ENCODE measurements at regions not wholly inside any gene's neighbourhood (a gene's known extent, or its start where the extent isn't known, plus 50 kb on each side); places are given as distances from the start of the nearest gene placed in this dataset.
"Not testable (repeated sequence)": the region's sequence is repeated elsewhere in the genome, so short reads cannot be mapped to it uniquely, and the experiment has no call there.

DNA sequence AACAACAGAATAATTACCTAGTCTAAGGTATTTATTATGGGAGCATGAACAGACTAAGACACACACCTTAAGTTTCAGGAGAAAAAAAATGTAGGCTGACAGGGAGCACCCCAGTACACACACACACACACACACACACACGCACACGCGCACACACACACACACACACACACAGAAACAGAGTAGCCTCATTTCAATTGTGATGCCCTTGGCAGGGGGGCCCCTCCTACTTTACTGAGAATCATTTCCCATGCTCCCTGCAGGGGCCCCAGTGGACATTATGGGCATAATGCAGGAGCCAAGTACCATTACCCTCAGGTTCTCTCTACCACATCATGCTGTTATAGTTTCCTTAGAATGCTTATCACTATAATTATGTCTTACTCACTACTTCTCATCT lies 104.9 kb downstream of the CDC7 start:
- DNase-seq (ENCODE audit: low spot score) = no peak

DNA sequence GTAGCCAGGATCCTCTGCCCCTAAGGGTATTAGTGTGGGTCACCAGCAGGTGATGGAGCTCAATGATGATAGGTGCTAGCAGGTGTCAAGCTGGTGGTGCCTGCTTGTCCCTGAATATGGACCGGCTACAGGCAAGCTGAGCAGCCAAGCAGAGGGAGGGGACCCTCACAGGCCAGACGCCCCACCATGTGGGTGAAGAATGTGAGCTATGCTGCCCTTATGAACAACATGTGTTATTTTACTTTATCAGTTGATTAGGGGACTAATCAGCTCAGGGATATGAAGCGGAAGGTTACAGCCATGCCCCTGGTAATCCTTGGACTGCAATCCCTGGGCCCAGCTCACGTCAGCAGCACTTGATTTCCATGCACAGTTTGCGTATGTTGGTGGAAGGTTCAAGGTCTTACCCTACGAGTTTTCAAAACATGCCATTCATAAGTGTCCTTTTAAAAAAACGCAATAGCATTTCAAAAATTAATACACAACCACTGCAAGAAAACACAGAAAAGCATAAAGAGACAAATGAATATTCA lies 106.0 kb downstream of the CDC7 start:
- no peak for DNase-seq (ENCODE audit: low spot score)

DNA sequence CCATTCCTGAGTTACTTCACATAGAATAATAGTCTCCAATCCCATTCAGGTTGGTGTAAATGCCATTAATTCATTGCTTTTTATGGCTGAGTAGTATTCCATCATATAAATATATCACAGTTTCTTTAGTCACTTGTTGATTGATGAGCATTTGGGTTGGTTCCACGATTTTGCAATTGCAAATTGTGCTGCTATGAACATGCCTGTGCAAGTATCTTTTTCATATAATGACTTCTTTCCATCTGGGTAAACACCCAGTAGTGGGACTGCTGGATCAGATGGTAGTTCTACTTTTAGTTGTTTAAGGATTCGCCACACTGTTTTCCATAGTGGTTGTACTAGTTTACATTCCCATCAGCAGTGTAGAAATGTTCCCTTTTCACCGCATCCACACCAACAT lies 107.0 kb downstream of the CDC7 start:
- DNase-seq (ENCODE audit: low spot score) = not testable (repeated sequence)

DNA sequence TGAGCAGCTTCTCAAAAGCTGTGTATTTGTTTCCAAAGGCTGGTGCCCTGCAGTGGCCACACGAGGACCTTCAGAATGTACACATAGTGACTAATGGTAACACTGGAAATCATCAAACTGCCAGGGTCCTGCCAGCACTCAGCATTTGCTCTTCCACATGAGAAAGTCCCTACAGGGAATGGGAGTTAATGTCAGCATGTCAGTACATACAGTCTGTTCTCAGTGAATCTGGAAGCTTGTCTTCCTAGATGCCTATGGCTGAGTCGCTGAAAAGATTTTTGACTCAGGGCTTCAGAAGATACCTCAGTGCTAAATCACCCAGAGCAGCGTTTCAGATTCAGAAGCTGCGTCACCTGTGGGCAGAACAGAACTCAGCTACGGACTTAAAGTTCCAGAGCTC lies 108.2 kb downstream of the CDC7 start:
- peak; percentile 46 for DNase-seq (ENCODE audit: low spot score)

DNA sequence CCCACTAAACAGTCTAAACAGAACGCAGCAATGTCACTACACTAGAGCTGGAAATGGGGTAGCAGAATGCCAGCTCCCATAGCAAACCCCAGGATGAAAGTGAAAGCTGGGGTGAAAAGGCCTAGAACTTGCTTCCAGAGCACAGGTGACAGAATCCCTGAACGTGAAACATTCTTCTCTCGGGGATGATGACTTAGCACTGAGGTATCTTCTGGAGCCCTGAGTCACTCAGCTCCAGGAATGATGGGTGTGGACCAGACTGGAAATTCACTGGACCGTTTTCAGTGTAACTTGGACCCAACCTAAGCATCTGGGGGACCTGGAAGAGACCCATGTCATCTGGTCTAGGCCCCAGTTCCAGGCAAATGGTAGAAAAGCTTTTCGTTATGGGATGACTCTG lies 108.9 kb downstream of the CDC7 start:
- peak; percentile 79 for DNase-seq (ENCODE audit: low spot score)

DNA sequence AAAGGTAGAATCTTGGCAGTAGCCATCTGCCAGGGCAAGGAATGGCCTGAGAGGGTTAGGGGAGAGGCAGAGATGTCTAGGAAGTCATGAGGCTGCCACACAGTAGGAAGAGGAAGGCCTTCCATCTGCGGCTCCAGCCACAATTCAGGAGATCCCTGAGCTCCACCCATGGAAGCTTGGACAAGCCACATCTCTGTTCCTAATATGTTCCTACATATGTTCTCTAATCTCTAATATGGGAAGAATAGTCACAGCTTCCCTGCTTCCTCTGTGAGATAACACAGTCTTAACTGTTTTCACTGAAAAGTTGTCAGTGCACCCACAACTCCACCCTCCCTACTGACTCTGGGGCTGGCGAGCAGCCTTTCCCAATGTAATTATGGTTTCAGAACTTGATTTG lies 109.5 kb downstream of the CDC7 start:
- no peak for DNase-seq (ENCODE audit: low spot score)

DNA sequence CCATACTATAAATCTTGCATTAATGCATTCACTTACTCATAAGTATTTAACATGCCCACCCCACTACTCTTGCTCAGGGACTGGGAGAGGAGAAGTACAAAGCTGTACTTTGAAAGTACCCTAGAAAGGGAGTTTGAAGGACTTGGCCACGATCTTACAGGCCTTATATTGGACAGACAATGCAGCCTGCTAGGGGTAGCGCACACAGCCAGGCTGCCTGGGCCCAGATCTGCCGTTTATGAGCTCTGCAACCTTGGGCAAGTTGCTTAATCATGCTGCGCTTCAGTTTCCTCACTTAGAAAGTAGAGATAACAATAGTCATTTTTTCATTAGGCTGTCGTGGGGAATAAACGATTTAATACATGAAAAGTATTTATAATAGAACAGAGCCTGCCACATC lies 110.1 kb downstream of the CDC7 start:
- no peak for DNase-seq (ENCODE audit: low spot score)

DNA sequence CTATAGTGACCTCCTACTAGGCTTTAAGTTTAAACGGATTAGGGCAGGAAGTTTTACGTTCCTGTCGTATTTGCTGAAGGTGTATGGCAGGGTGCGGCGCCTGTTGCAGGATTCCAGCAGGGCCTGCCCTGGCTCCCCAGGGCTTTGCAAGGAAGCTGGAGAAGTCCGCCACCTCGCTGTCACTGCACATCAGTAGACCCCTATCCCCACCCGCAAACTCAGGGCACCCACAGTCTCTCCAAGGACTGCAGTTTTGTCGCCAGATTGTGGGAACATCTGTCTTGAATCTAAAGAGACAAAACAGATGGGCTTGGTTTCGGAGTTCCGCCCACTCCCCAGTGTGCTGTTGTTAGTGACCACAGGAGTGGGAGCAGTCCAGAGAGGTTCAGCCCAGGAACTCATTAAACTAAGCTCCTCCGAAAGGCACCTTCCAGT lies 110.8 kb downstream of the CDC7 start:
- DNase-seq (ENCODE audit: low spot score) = peak; percentile 67

DNA sequence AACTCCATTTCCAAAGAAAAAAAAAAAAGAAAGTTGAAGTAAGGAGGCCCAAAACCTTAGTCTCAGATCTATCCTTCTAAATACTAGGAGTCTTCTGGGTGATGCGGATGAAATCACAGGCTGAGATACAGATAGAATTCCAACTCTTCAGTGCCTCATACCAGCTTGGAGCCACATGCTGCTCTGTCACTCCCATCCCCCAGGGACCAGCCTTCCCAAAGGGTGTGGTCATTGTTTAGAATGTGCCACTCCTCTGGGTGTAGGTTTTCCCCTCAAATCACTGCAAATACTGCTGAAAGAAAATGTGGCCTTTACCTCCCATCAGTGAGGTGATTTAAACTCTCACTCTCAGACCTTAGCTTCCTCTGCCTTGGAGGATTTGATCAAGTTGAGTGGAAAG lies 112.9 kb downstream of the CDC7 start:
- peak; percentile 69 for DNase-seq (ENCODE audit: low spot score)

DNA sequence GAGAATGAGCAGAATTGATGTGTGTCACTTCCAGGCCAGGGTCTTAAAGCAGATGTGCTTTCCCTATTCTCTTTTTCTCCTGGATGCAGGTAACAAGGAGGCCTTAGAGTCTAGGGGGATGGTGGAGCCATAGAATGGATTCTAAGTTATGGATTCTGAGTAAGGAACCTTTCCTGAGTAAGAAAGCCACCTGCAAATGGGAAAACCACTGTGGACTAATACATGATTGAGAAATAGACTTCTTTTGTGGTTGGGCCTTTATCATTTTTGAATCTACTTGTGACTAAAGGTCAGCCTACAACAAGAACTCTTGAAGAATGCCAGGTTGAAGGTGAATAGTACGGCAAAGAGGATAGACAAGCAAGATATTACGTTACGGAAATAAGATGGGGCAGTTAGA lies 116.1 kb downstream of the CDC7 start:
- DNase-seq (ENCODE audit: low spot score) = no peak

DNA sequence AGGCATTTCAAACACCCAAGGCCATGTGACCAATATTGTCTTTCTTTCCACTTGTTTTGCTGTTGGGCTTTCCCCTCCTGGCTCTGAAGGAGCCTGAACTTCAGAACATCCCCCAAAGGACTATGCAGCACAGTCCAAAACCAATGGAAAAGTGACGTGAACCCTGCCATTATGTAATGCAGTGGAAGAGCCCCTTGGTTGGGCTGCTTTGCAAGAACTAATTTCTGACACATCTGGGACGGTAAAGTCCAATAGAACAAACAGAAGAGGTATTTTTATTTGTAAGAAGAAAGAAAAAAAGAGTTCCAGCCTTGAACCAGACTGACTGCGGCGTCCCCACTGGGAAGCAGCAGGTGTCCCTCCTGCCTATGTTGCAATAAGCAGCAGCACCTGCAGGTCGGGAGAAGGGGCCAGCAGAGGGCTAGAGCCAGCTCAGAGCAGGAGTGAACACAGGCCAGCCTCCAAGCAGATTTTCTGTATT lies 116.7 kb downstream of the CDC7 start:
- DNase-seq (ENCODE audit: low spot score) = no peak

DNA sequence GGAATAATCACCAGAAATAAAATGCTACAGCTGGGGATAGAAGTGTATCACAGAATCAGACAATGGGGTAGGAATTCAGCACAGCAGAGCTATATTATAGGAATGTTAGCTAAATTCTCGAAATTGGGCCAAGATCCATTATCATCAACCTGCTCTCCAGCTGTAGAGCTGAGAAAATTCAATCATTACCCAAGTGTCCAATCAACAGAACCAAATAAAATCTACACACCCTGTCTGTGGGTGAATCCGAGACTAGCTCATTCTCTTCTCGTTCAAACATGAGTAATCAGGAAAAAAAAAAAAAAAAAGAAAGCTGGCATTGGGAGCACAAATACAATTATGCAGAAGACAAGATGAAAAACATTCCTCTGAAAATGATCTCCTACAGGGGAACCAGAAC lies 119.2 kb downstream of the CDC7 start:
- DNase-seq (ENCODE audit: low spot score) = no peak

DNA sequence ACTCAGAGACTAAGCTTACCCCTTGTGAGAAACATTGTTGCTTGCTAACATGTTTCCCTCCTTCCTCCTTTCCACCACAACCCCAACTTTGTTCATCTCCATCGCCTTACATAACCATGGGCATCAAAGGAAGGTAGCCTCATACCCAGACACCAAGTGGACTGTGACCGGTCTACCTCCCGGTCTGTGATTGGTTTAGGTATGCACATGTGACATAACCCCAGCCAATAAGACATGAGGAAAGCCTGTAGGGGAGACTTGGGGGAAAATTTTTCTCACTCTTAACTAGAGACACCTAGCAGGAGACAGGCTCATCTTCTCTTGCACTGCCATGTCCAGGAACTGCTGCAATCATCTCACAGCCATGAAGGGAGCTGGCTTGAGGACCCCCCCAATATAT lies 120.7 kb downstream of the CDC7 start:
- no peak for DNase-seq (ENCODE audit: low spot score)

DNA sequence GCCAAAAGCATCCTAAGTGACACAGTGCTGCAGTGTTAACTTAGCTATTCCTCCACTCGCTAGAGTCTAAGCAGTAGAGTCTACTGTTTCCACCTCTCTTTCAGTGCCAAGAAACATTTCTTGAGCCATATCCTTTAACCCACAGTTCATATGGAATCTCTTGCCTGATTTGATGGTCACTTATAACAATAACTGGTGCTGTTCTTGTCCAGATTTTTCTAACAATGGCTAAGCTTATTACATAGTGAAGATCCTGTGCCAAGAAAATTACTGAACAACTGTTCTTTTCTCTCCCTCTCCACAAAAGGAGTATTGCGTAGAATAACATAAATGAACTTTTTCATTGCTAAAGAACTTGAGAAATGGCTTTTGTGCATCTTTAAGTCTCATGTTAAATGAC lies 121.3 kb downstream of the CDC7 start:
- no peak for DNase-seq (ENCODE audit: low spot score)

DNA sequence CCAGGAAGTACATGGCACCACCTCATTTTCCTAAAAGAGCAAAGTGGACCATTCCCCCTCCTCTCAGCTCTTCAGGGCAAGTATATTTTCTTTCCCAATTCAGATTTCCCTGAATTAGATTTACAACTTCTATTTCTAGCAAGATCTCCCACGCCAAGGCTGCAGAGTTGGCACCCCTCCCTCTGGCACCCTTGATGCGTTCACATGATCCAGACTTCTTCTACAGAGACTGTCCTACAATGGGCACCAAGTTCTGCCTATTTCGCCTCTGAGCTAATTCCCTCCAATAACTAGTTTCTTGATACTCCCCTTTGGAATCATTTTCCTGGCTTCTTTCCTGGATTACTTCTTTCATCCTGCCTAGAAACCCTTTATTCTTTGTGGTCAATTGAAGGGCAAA lies 122.0 kb downstream of the CDC7 start:
- DNase-seq (ENCODE audit: low spot score) = no peak

DNA sequence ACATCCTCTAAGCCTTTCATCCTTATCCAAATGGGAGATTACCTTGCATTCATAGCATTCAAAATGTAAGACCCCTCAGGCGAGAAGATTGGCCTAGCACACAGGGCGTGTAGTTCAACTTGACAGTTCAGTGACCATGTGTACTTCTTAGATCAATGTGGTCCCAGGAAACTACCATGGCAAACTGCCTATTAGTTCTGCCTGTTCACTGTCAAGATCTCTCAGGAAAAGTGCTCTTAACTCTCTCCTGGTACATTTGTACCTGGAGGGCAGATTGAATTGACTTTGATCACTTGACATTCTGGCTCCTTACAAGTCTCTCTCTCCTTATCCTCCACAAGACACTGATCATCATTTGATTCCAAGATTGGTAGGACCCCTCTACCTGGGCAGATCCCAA lies 122.4 kb downstream of the CDC7 start:
- DNase-seq (ENCODE audit: low spot score) = no peak

DNA sequence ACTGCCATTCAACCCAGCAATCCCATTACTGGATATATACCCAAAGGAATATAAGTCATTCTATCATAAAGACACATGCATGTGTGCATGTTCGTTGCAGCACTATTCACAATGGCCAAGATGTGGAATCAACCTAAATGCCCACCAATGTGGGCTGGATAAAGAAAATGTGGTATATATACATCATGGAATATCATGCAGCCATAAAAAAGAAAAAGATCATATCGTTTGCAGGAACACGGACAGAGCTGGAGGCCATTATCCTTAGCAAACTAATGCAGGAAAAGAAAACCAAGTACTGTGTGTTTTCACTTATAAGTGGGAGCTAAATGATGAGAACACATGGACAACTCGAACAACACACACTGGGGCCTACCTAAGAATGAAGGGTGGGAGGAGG lies 123.7 kb downstream of the CDC7 start:
- no peak for DNase-seq (ENCODE audit: low spot score)

All from A172 (cell line).